Caco-2 (cell line): ENCODE measurements at regions not wholly inside any gene's neighbourhood (a gene's known extent, or its start where the extent isn't known, plus 50 kb on each side); places are given as distances from the start of the nearest gene placed in this dataset.

Experiments
- BruUV-seq: library from RNA; stranded (reverse); fragments of 400-500 nt; replicated peaks from 2 replicates; lab custom pipeline; 2021; lab: Mats Ljungman, UMichigan
- CTCF ChIA-PET: fragments of 300-600 bp; sonication (Branson Sonifier 250); formaldehyde crosslinking; loops from one replicate; lab custom pipeline; 2022; ENCODE audit warnings: antibody characterized with exemption; lab: Charles Lee
- POLR2A ChIA-PET: fragments of 300-600 bp; sonication (Branson Sonifier 250); formaldehyde crosslinking; loops from one replicate; lab custom pipeline; 2022; ENCODE audit warnings: antibody characterized with exemption; lab: Charles Lee
- DNase-seq, 2 experiments: peaks; one replicate each; pipeline versions ENCODE4 v3.0.0 to v3.0.0-alpha.2; 2020 to 2022
- H3K27me3 ChIP-seq: replicated peaks from 2 replicates; pipeline ENCODE4 v1.6.0; 2011; ENCODE audit warnings: low read length; ENCODE audit not compliant: control insufficient read depth, insufficient read depth
- H3K36me3 ChIP-seq: 2 replicates; pipeline ENCODE4 v1.5.1; 2011; ENCODE audit warnings: low read length; ENCODE audit not compliant: control insufficient read depth, insufficient read depth
- H3K4me1 ChIP-seq: fragments of 250-450 bp; sonication (Bioruptor Pico); 2 replicates; pipeline ENCODE4 v1.5.1; 2020; ENCODE audit warnings: mild to moderate bottlenecking
- H3K4me3 ChIP-seq: 2 replicates; pipeline ENCODE4 v1.5.1; 2011; ENCODE audit warnings: low read depth, mild to moderate bottlenecking, control low read depth, low read length
- H3K9me3 ChIP-seq: fragments of 250-450 bp; sonication (Bioruptor Pico); 2 replicates; pipeline ENCODE4 v1.5.1; 2020; ENCODE audit warnings: mild to moderate bottlenecking, moderate library complexity
- H3K27ac Mint-ChIP-seq: one replicate; pipeline ENCODE4 v1.8.0; 2022; ENCODE audit warnings: mixed read lengths; ENCODE audit not compliant: unreplicated experiment
- H3K27me3 Mint-ChIP-seq: one replicate; pipeline ENCODE4 v1.8.0; 2022; ENCODE audit warnings: mixed read lengths; ENCODE audit not compliant: insufficient read depth, unreplicated experiment
- H3K36me3 Mint-ChIP-seq: one replicate; pipeline ENCODE4 v1.8.0; 2022; ENCODE audit warnings: mild to moderate bottlenecking, mixed read lengths; ENCODE audit not compliant: insufficient read depth, unreplicated experiment
- H3K4me1 Mint-ChIP-seq: one replicate; pipeline ENCODE4 v1.8.0; 2022; ENCODE audit warnings: low read depth, mixed read lengths; ENCODE audit not compliant: unreplicated experiment
- H3K4me3 Mint-ChIP-seq: one replicate; pipeline ENCODE4 v1.8.0; 2022; ENCODE audit warnings: mild to moderate bottlenecking, moderate library complexity, mixed read lengths; ENCODE audit not compliant: unreplicated experiment
- H3K9me3 Mint-ChIP-seq: one replicate; pipeline ENCODE4 v1.8.0; 2022; ENCODE audit warnings: mixed read lengths; ENCODE audit not compliant: unreplicated experiment
- CTCF ChIP-seq, 2 experiments: fragments of 200-600 bp in 1 of 2; IDR thresholded peaks; 1 replicate in 1 of 2; 2 replicates in 1 of 2; pipeline versions ENCODE4 v1.5.1 to v1.8.0; 2011 to 2022; ENCODE audit warnings: antibody characterized with exemption in 1 of 2, control low read depth in 1 of 2, inconsistent platforms in 1 of 2, low read depth in 1 of 2, low read length in 1 of 2, mild to moderate bottlenecking in 1 of 2, moderate library complexity in 1 of 2; ENCODE audit not compliant: insufficient read depth in 1 of 2, severe bottlenecking in 1 of 2, unreplicated experiment in 1 of 2
- intact Hi-C: fragments of 100-400 bp; cut with micrococcal nuclease; formaldehyde crosslinking; loops from one replicate; pipeline ENCODE4 v1.10.0; 2022; ENCODE audit not compliant: unreplicated experiment

GRCh38 chr14:86388216-86388615 is 858.3 kb downstream of the FLRT2 start:
- Histone ChIP-seq H3K4me1 (no peaks in the 10 kb centered on the region), H3K9me3 (no peaks in the 10 kb centered on the region; the same call in 1 of the 2 replicates), H3K27me3 (no peaks in the 10 kb centered on the region), H3K4me3 (no peak overlapping the region), H3K36me3 (no peaks in the 10 kb centered on the region)
- DNase-seq = no peak
- no peaks in the 10 kb centered on the region for H3K36me3 Mint-ChIP-seq
- H3K27me3 Mint-ChIP-seq = no peaks in the 10 kb centered on the region
- TF ChIP-seq CTCF (IDR thresholded peaks at IDR 0.05; ENCODE audit: insufficient read depth in 1 of 2, low read depth in 1 of 2, low read length in 1 of 2, severe bottlenecking in 1 of 2, unreplicated experiment in 1 of 2) = no peak
- no peaks in the 10 kb centered on the region for H3K4me1 Mint-ChIP-seq
- ChIA-PET CTCF (no interaction called here), POLR2A (no interaction called here)
- no peaks in the 10 kb centered on the region for H3K9me3 Mint-ChIP-seq
- no peak overlapping the region for H3K27ac Mint-ChIP-seq
- no peak overlapping the region for H3K4me3 Mint-ChIP-seq
- no TSS peak for BruUV-seq
- intact Hi-C loops = no loop called here

GRCh38 chr14:86373886-86374285 is 843.9 kb downstream of the FLRT2 start:
- no peak overlapping the region for H3K27ac Mint-ChIP-seq
- no peak overlapping the region for H3K4me3 Mint-ChIP-seq
- Histone ChIP-seq H3K4me1 (no peaks in the 10 kb centered on the region), H3K27me3 (no peaks in the 10 kb centered on the region), H3K36me3 (no peaks in the 10 kb centered on the region), H3K9me3 (no peaks in the 10 kb centered on the region), H3K4me3 (no peak overlapping the region)
- no peaks in the 10 kb centered on the region for H3K36me3 Mint-ChIP-seq
- H3K4me1 Mint-ChIP-seq = no peaks in the 10 kb centered on the region
- no TSS peak for BruUV-seq
- no peak for DNase-seq
- intact Hi-C loops = no loop called here
- no peaks in the 10 kb centered on the region for H3K27me3 Mint-ChIP-seq
- CTCF ChIA-PET = no interaction called here
- POLR2A ChIA-PET = no interaction called here
- no peak for TF ChIP-seq CTCF (IDR thresholded peaks at IDR 0.05; ENCODE audit: insufficient read depth in 1 of 2, low read depth in 1 of 2, low read length in 1 of 2, severe bottlenecking in 1 of 2, unreplicated experiment in 1 of 2)
- H3K9me3 Mint-ChIP-seq = peaks cover 25% of the 10 kb centered on the region

- Histone ChIP-seq H3K9me3 (no peaks in the 10 kb centered on the region), H3K4me1 (no peaks in the 10 kb centered on the region), H3K36me3 (no peaks in the 10 kb centered on the region), H3K27me3 (no peaks in the 10 kb centered on the region), H3K4me3 (no peak overlapping the region)
- Mint-ChIP-seq H3K27ac (no peak overlapping the region), H3K4me1 (no peaks in the 10 kb centered on the region), H3K9me3 (peaks cover 25% of the 10 kb centered on the region), H3K27me3 (no peaks in the 10 kb centered on the region), H3K4me3 (no peak overlapping the region), H3K36me3 (no peaks in the 10 kb centered on the region)
- no TSS peak for BruUV-seq
- no peak for TF ChIP-seq CTCF (IDR thresholded peaks at IDR 0.05; ENCODE audit: insufficient read depth in 1 of 2, low read depth in 1 of 2, low read length in 1 of 2, severe bottlenecking in 1 of 2, unreplicated experiment in 1 of 2)
- intact Hi-C loops = no loop called here
- ChIA-PET CTCF (no interaction called here), POLR2A (no interaction called here)
- DNase-seq = no peak
Measured at GRCh38 chr14:86372402-86372801, 842.5 kb downstream of the FLRT2 start.
